ENCODE measurements at regions not wholly inside any gene's neighbourhood (a gene's known extent, or its start where the extent isn't known, plus 50 kb on each side); places are given as distances from the start of the nearest gene placed in this dataset.

GRCh38 chr6:101236709-101237108, 156.8 kb upstream of the GRIK2 start:
- no peaks in the 10 kb centered on the region for H3K9me3 Mint-ChIP-seq (ENCODE audit: insufficient read depth)
- H3K4me1 Mint-ChIP-seq: no peaks in the 10 kb centered on the region
- WGBS (ENCODE audit: insufficient coverage): 46% methylated on average over 3 of the region's 4 CpGs
- H2AFZ ChIP-seq (ENCODE audit: insufficient read depth, low read depth, low read length, poor library complexity, severe bottlenecking): no peak overlapping the region
- H3K9me3 ChIP-seq (ENCODE audit: control extremely low read depth in 1 of 3, control insufficient read depth in 2 of 3, insufficient read depth in 1 of 3, low read length in 2 of 3): no peaks in the 10 kb centered on the region
- no peaks in the 10 kb centered on the region for H3K36me3 ChIP-seq (replicated peaks in 1 of 2; ENCODE audit: control extremely low read depth in 1 of 2, control insufficient read depth in 1 of 2, extremely low read depth in 1 of 2, insufficient read depth in 2 of 2, low read length in 1 of 2)
- no peaks in the 10 kb centered on the region for H3K79me2 ChIP-seq (ENCODE audit: control insufficient read depth, insufficient read depth, low read length)
- intact Hi-C loops (cut with micrococcal nuclease): no loop called here
- ChIA-PET POLR2A (no interaction called here), CTCF (no interaction called here)
- H3K27ac ChIP-seq (ENCODE audit: low read length in 2 of 2): no peak overlapping the region
- TF ChIP-seq EZH2 (IDR thresholded peaks at IDR 0.05; ENCODE audit: borderline replicate concordance, insufficient read depth, low read depth, low read length, poor library complexity, severe bottlenecking): no peak
- no peak for TF ChIP-seq CTCF (IDR thresholded peaks at IDR 0.05)
- ATAC-seq (ENCODE audit: low read depth): no peak
- no peaks in the 10 kb centered on the region for H3K27me3 Mint-ChIP-seq
- H3K4me3 ChIP-seq (ENCODE audit: control extremely low read depth in 1 of 5, extremely low read depth in 1 of 5, insufficient read depth in 1 of 5, low read depth in 2 of 5, low read length in 4 of 5): no peak overlapping the region
- H3K4me1 ChIP-seq (ENCODE audit: control insufficient read depth in 2 of 2, insufficient read depth in 2 of 2, low read length in 2 of 2): no peaks in the 10 kb centered on the region
- DNase-seq: no peak
- H4K20me1 ChIP-seq (ENCODE audit: control insufficient read depth, insufficient read depth, low read length, poor library complexity, severe bottlenecking): no peaks in the 10 kb centered on the region
- H3K27me3 ChIP-seq (replicated peaks in 1 of 4; ENCODE audit: control extremely low read depth in 1 of 4, control insufficient read depth in 3 of 4, insufficient read depth in 4 of 4, low read length in 3 of 4): no peaks in the 10 kb centered on the region
- no peak overlapping the region for H3K9ac ChIP-seq (ENCODE audit: low read length)
- H3K4me2 ChIP-seq (replicated peaks; ENCODE audit: low read depth, low read length, poor library complexity, severe bottlenecking): no peak overlapping the region
- H3K27ac Mint-ChIP-seq: no peak overlapping the region
- H3K4me3 Mint-ChIP-seq: no peak overlapping the region

DNA sequence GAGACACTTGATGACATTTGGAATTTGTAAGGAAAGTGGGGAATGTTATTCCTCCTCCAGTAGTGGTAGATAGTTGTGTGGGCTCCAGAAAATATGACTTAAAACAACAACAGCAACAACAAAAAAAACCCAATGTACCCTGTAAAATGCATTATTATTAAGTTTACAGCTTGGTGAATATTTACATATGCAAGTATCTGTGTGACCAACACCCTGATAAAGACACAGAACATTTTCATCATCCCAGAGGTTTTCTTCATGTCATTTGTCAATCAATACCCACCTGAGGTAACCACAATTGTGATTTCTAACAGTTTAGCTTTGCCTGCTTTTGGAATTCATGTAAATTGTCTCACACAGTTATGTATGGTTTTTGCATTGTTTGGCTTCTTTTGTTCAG, 152.1 kb upstream of the GRIK2 start:
- Mint-ChIP-seq H3K27me3 (no peaks in the 10 kb centered on the region), H3K4me3 (no peak overlapping the region), H3K4me1 (no peaks in the 10 kb centered on the region), H3K27ac (no peak overlapping the region), H3K9me3 (ENCODE audit: insufficient read depth) (no peaks in the 10 kb centered on the region)
- no peak for ATAC-seq (ENCODE audit: low read depth)
- ChIA-PET POLR2A (no interaction called here), CTCF (no interaction called here)
- Histone ChIP-seq H2AFZ (ENCODE audit: insufficient read depth, low read depth, low read length, poor library complexity, severe bottlenecking) (no peak overlapping the region), H3K9ac (ENCODE audit: low read length) (no peak overlapping the region), H3K79me2 (ENCODE audit: control insufficient read depth, insufficient read depth, low read length) (no peaks in the 10 kb centered on the region), H3K4me1 (ENCODE audit: control insufficient read depth in 2 of 2, insufficient read depth in 2 of 2, low read length in 2 of 2) (no peaks in the 10 kb centered on the region), H3K27ac (ENCODE audit: low read length in 2 of 2) (no peak overlapping the region), H3K36me3 (replicated peaks in 1 of 2; ENCODE audit: control extremely low read depth in 1 of 2, control insufficient read depth in 1 of 2, extremely low read depth in 1 of 2, insufficient read depth in 2 of 2, low read length in 1 of 2) (no peaks in the 10 kb centered on the region), H3K4me3 (ENCODE audit: control extremely low read depth in 1 of 5, extremely low read depth in 1 of 5, insufficient read depth in 1 of 5, low read depth in 2 of 5, low read length in 4 of 5) (no peak overlapping the region), H3K27me3 (replicated peaks in 1 of 4; ENCODE audit: control extremely low read depth in 1 of 4, control insufficient read depth in 3 of 4, insufficient read depth in 4 of 4, low read length in 3 of 4) (no peaks in the 10 kb centered on the region), H4K20me1 (ENCODE audit: control insufficient read depth, insufficient read depth, low read length, poor library complexity, severe bottlenecking) (no peaks in the 10 kb centered on the region), H3K9me3 (ENCODE audit: control extremely low read depth in 1 of 3, control insufficient read depth in 2 of 3, insufficient read depth in 1 of 3, low read length in 2 of 3) (no peaks in the 10 kb centered on the region), H3K4me2 (replicated peaks; ENCODE audit: low read depth, low read length, poor library complexity, severe bottlenecking) (no peak overlapping the region)
- DNase-seq: no peak
- TF ChIP-seq CTCF (IDR thresholded peaks at IDR 0.05) (no peak), EZH2 (IDR thresholded peaks at IDR 0.05; ENCODE audit: borderline replicate concordance, insufficient read depth, low read depth, low read length, poor library complexity, severe bottlenecking) (no peak)
- intact Hi-C loops (cut with micrococcal nuclease): no loop called here

Measured in B cell (primary cell).